Neural cell (in vitro differentiated cells): ENCODE measurements at regions not wholly inside any gene's neighbourhood (a gene's known extent, or its start where the extent isn't known, plus 50 kb on each side); places are given as distances from the start of the nearest gene placed in this dataset.

ENCODE experiments used
- H2AFZ ChIP-seq: fragments of 200-600, 300-800 bp; sonication (generic), shearing (Covaris generic); 2 replicates; pipeline ENCODE4 v1.6.0; 2014; ENCODE audit warnings: low read depth, mild to moderate bottlenecking, antibody characterized with exemption, low read length, moderate library complexity
- H3F3A ChIP-seq: fragments of 200-600 bp; shearing (Covaris generic); 2 replicates; pipeline ENCODE4 v1.6.1; 2016; ENCODE audit warnings: mild to moderate bottlenecking, moderate library complexity, mixed read lengths, antibody characterized with exemption, low read length; ENCODE audit not compliant: insufficient read depth, poor library complexity, severe bottlenecking
- H3K27ac ChIP-seq: fragments of 200-600, 300-800 bp; sonication (generic), shearing (Covaris generic); 2 replicates; pipeline ENCODE4 v1.5.1; 2014; ENCODE audit warnings: mild to moderate bottlenecking, low read length, moderate library complexity
- H3K27me3 ChIP-seq: fragments of 300-800, 200-600 bp; sonication (generic), shearing (Covaris generic); 2 replicates; pipeline ENCODE4 v1.6.0; 2014; ENCODE audit warnings: mild to moderate bottlenecking, low read depth, low read length, moderate library complexity; ENCODE audit not compliant: insufficient read depth
- H3K36me3 ChIP-seq: fragments of 300-800, 200-600 bp; sonication (generic), shearing (Covaris generic); 2 replicates; pipeline ENCODE4 v1.5.1; 2014; ENCODE audit warnings: mild to moderate bottlenecking, antibody characterized with exemption, low read length, moderate library complexity; ENCODE audit not compliant: insufficient read depth
- H3K4me2 ChIP-seq: fragments of 300-800, 200-600 bp; sonication (generic), shearing (Covaris generic); 2 replicates; pipeline ENCODE4 v1.6.0; 2014; ENCODE audit warnings: mild to moderate bottlenecking, low read length
- H3K4me3 ChIP-seq: fragments of 300-800, 200-600 bp; sonication (generic), shearing (Covaris generic); 2 replicates; pipeline ENCODE4 v1.5.1; 2014; ENCODE audit warnings: mild to moderate bottlenecking, low read length, moderate library complexity
- H3K79me2 ChIP-seq: fragments of 200-600 bp; shearing (Covaris generic); replicated peaks from 2 replicates; pipeline ENCODE4 v1.6.0; 2014; ENCODE audit warnings: mild to moderate bottlenecking, low read length, moderate library complexity; ENCODE audit not compliant: insufficient read depth
- H3K9ac ChIP-seq: fragments of 300-800, 200-600 bp; sonication (generic), shearing (Covaris generic); 2 replicates; pipeline ENCODE4 v1.6.1; 2016; ENCODE audit warnings: mild to moderate bottlenecking, low read length, mixed read lengths
- H3K9me2 ChIP-seq: fragments of 200-600 bp; shearing (Covaris generic); 2 replicates; pipeline ENCODE4 v1.6.1; 2016; ENCODE audit warnings: mild to moderate bottlenecking, low read length, mixed read lengths; ENCODE audit not compliant: insufficient read depth
- H3K9me3 ChIP-seq: fragments of 200-600, 300-800 bp; sonication (generic), shearing (Covaris generic); 2 replicates; pipeline ENCODE4 v1.6.1; 2016; ENCODE audit warnings: mild to moderate bottlenecking, mixed run types, low read length, moderate library complexity, mixed read lengths
- H4K20me1 ChIP-seq: fragments of 200-600 bp; shearing (Covaris generic); 2 replicates; pipeline ENCODE4 v1.6.1; 2016; ENCODE audit warnings: mild to moderate bottlenecking, mixed run types; ENCODE audit not compliant: insufficient read depth
- EP300 ChIP-seq: fragments of 450-650 bp; conservative IDR thresholded peaks from 2 replicates; pipeline ENCODE4 v1.6.1; 2014; ENCODE audit warnings: antibody characterized with exemption, mild to moderate bottlenecking, moderate library complexity; ENCODE audit not compliant: poor library complexity, severe bottlenecking
- EZH2 ChIP-seq: fragments of 200-600, 300-800 bp; shearing (Covaris generic), sonication (generic); IDR thresholded peaks from 2 replicates; pipeline ENCODE4 v1.6.1; 2014; ENCODE audit warnings: antibody characterized with exemption, low read length, borderline replicate concordance, mild to moderate bottlenecking; ENCODE audit not compliant: insufficient read depth, poor library complexity, severe bottlenecking
- MXI1 ChIP-seq: fragments of 450-650 bp; conservative IDR thresholded peaks from 2 replicates; pipeline ENCODE4 v1.6.1; 2014; ENCODE audit warnings: antibody characterized with exemption, mild to moderate bottlenecking; ENCODE audit not compliant: poor library complexity, severe bottlenecking
- POLR2AphosphoS5 ChIP-seq: IDR thresholded peaks from 2 replicates; pipeline ENCODE4 v1.6.1; 2012
- RAD21 ChIP-seq: fragments of 450-650 bp; conservative IDR thresholded peaks from 2 replicates; pipeline ENCODE4 v1.6.1; 2014; ENCODE audit warnings: antibody characterized with exemption, mild to moderate bottlenecking, moderate library complexity
- REST ChIP-seq: IDR thresholded peaks from 2 replicates; pipeline ENCODE4 v1.6.1; 2012; ENCODE audit warnings: borderline replicate concordance
- SMC3 ChIP-seq: fragments of 450-650 bp; conservative IDR thresholded peaks from 2 replicates; pipeline ENCODE4 v1.6.1; 2014; ENCODE audit warnings: antibody characterized with exemption, mild to moderate bottlenecking, moderate library complexity; ENCODE audit not compliant: poor library complexity
- TAF1 ChIP-seq: IDR thresholded peaks from 2 replicates; pipeline ENCODE4 v1.6.1; 2012; ENCODE audit warnings: low read depth
- TF ChIP-seq, protein P1 (sequence below): fragments of 450-650 bp; IDR thresholded peaks from 2 replicates; pipeline ENCODE4 v1.5.1; 2014; ENCODE audit warnings: antibody characterized with exemption, mild to moderate bottlenecking, moderate library complexity; ENCODE audit not compliant: poor library complexity, severe bottlenecking

DNA sequence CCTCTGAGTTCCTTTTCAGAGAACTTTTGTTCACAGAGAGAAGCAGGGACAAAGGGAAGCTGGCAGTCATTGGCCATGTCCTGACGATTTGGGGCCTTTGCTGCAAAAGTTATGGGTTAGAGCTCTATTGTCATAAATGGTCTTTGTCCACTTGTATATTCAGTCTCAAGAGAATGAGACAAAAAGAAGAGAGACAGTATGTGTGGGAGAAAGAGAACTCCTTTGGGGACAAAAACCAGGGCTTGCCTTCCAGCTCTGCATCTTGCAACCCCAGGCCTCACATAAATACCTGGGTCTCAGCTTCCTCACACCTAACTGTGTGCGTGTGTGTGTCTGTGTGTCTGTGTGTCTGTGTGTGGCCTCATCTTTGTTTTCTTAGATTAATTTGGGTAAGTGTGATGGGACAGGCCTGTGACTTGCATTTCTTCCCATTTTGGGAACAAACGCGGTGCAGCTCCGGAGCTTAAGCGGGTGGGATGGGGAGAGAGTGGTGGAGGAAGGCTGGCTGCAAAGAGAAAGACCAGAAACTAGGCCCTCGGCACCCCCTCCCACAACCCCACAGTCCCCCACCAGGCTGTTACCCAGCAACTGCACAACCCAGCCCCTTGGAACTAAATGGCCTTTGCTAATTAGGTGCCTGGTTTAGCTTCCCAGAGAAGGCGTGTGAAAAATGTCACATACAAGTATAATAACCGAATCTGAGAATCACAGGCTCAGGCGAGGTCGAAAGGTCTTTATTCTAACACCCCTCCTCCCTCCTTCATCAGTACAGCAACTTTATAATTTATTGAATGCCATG, 376.9 kb downstream of the CDK5RAP2 start:
- H2AFZ ChIP-seq, result no peak overlapping the region
- H3K27me3 ChIP-seq, result no peaks in the 10 kb centered on the region
- H3K9ac ChIP-seq, result no peak overlapping the region
- TF ChIP-seq SMC3 (no peak), TAF1 (no peak), POLR2AphosphoS5 (no peak), REST (no peak)
- no peaks in the 10 kb centered on the region for H3K9me2 ChIP-seq
- no peaks in the 10 kb centered on the region for H3K36me3 ChIP-seq
- H4K20me1 ChIP-seq, result no peaks in the 10 kb centered on the region
- no peak overlapping the region for H3K4me3 ChIP-seq
- no peak overlapping the region for H3K4me2 ChIP-seq
- H3K9me3 ChIP-seq, result no peaks in the 10 kb centered on the region
- H3F3A ChIP-seq, result no peaks in the 10 kb centered on the region
- no peak overlapping the region for H3K27ac ChIP-seq
- no peaks in the 10 kb centered on the region for H3K79me2 ChIP-seq

DNA sequence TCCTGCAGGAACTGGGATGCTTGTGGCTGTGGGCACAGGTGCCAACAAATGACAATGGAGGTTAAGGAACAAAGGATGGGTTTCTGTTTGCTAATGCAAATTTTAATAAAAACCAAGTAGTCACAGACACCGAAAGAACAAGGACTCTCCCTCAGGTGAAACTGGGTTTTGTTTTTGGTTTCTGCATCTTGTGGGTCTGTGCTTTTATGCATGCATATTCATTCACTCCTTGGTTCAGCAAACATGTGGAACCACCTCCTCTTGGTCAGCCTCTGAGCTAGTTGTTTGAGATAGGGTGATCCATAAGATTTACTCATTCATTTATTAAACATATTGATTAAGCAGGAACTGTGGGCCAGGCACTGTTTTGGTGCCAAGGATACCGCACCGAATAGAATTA, 381.9 kb downstream of the CDK5RAP2 start:
- Histone ChIP-seq H3K9me3 (no peaks in the 10 kb centered on the region), H2AFZ (no peak overlapping the region)

More for the DNA sequence above, 381.9 kb downstream of the CDK5RAP2 start:
- Histone ChIP-seq H3F3A (no peaks in the 10 kb centered on the region), H3K4me3 (no peak overlapping the region), H3K27me3 (no peaks in the 10 kb centered on the region), H4K20me1 (no peaks in the 10 kb centered on the region), H3K79me2 (no peaks in the 10 kb centered on the region), H3K9ac (no peak overlapping the region), H3K36me3 (no peaks in the 10 kb centered on the region), H3K4me2 (no peak overlapping the region), H3K27ac (no peak overlapping the region), H3K9me2 (no peaks in the 10 kb centered on the region)
- TF ChIP-seq RAD21 (no peak), MXI1 (no peak), SMC3 (no peak), REST (no peak), EZH2 (no peak), TAF1 (no peak), POLR2AphosphoS5 (no peak), EP300 (no peak)
- TF ChIP-seq, protein P1, sequence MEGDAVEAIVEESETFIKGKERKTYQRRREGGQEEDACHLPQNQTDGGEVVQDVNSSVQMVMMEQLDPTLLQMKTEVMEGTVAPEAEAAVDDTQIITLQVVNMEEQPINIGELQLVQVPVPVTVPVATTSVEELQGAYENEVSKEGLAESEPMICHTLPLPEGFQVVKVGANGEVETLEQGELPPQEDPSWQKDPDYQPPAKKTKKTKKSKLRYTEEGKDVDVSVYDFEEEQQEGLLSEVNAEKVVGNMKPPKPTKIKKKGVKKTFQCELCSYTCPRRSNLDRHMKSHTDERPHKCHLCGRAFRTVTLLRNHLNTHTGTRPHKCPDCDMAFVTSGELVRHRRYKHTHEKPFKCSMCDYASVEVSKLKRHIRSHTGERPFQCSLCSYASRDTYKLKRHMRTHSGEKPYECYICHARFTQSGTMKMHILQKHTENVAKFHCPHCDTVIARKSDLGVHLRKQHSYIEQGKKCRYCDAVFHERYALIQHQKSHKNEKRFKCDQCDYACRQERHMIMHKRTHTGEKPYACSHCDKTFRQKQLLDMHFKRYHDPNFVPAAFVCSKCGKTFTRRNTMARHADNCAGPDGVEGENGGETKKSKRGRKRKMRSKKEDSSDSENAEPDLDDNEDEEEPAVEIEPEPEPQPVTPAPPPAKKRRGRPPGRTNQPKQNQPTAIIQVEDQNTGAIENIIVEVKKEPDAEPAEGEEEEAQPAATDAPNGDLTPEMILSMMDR, result no peak
